SK-N-DZ (cell line): ENCODE measurements at regions not wholly inside any gene's neighbourhood (a gene's known extent, or its start where the extent isn't known, plus 50 kb on each side); places are given as distances from the start of the nearest gene placed in this dataset.
"Not testable (repeated sequence)": the region's sequence is repeated elsewhere in the genome, so short reads cannot be mapped to it uniquely, and the experiment has no call there.

ENCODE experiments used
- DNase-seq: peaks from one replicate; pipeline ENCODE4 v3.0.0-alpha.2; 2015; ENCODE audit warnings: low spot score

GRCh38 chr14:19052977-19053376 is 85.7 kb downstream of the POTEM start:
- not testable (repeated sequence) for DNase-seq

DNA sequence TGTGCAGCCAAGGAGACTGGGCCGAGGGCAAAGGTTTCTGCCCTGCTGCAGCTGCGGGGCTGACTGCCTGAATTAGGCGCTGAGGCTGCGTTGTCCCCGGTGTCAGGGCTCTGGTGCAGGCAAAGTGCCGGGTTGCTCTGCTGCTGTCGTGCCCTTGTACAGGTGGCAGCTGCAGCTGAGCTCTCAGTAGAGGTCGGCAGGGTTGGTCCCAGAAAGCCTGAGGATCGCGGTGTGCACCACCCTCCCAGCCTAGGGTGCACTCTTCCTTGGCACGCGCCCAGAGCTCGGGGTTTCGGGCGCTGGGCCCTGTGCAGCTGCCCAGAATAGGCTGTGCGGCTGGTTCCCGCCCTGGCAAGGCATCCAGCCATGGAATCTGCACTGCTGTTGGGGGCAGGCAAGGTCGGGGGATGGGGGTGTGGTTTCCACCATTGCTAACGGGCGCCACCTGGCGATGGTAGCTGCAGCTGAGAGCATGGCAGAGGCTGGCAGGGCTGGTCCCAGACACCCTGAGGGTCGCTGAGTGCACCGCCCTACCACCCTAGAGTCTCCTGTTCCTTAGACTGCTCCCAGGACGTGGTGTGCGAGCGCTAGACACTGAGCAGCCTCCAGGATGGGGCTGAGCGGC is 86.3 kb downstream of the POTEM start:
- DNase-seq, result not testable (repeated sequence)

- not testable (repeated sequence) for DNase-seq
Observed at GRCh38 chr14:19054108-19054721, 87.0 kb downstream of the POTEM start.

DNA sequence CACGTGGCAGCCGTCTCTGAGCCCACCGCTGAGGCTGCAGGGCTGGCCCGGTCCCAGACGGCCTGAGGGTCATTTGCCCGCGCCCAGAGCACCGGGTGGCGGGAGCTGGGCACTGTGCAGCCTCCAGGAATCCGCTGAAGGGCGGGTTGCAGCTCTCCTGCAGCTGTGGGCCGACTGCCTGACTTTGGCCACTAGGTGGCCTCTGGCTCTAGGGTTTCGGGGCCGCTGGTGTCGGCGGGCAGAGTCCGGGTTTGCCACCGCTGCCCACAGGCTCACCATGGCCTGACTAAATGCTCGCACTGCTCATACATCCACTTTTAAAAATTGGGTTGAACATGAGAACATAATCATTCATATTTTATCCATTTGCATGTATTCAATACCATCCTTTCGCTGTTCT is 87.7 kb downstream of the POTEM start:
- DNase-seq, result not testable (repeated sequence)

GRCh38 chr14:19059066-19059465 is 91.8 kb downstream of the POTEM start:
- not testable (repeated sequence) for DNase-seq

DNA sequence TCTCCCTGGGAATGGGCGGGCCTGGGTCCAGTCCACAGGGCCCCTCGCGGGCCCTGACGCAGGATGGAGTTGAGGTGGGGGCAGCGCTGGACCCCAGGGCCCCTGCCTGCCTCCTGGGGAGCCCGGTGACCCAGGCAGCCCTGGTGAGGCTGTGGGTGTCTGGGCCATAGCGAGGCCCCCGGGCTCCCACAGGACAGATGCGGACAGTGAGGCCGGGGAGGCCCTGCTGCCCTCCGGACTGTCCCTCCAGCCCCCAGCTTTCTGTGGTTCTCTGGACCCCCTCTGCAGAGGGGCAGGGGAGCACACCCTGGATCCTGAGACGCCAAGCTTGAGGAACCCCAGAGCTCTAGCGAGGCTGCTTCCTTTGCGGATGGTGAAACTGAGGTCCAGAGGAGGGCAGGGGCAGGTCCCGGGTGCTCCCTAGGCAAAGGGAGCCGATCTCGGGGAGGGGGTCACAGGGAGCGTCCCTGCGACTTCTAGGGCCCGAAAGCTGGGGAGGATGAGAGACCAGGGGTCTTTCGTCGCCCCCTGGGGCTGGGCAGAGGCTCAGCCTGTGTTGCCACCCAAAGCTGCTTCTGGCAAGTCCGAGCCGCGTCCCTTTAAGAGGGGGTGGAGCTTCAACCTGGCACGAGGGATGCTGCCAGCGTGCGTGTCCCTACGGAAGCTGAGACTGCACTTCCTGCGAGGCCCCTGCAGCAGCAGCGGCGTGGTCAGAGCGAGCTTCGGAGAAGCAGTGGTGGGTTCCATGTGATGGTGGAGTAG is 94.6 kb downstream of the POTEM start:
- DNase-seq, result not testable (repeated sequence)

DNA sequence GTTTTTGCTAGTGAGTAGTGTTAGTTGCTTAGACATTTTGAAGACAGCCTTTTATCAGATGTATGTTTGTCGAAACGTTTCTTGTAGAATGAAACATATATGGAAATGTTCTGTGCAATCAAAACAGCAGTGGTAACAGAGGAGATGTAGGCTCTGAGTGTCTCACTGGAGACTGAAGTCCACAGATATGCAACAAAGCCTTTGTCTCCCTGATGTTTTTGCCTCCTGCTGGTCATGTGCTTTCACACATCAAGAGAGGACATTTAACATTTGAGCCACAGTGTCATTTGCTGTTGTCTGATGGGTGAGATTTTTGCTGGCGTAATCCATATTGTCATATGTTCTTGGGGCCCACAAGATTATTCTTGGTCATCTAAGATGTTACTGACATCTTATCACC is 101.7 kb downstream of the POTEM start:
- not testable (repeated sequence) for DNase-seq

DNA sequence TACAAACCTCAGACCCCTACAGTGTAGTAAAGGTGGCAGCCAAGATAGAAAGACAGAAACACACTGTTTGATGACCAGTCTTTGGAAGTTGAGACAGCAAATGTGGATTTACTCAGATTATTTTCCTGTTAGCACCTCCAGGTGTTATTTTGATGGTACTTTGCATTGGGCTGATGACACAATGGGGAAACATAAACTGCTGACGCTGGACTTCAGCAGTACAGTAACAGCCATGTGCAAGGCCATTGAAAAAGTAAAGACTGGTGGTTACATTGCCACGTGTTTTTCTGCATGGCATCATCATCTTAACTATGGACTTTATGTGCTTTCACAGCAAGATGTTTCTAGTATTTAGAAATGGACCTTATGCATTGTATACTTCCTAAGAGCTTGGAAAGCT is 105.3 kb downstream of the POTEM start:
- not testable (repeated sequence) for DNase-seq

DNA sequence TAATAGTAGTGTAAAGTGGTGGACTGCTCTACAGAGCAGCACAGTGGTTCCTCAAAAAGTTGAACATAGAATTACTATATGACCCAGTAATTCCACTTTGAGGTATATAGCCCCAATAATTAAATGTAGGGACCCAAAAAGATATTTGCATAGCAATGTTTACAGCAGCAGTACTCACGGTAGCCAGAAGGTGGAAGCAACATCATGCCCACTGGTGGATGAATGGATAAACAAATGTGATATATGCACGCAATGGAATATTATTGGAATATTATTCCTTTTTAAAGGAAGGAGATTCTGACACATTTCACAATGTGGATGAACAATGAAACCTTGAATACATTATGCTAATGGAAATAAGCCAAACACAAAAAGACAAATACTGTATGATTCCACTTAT is 121.4 kb downstream of the POTEM start:
- DNase-seq, result not testable (repeated sequence)

GRCh38 chr14:19093227-19093626 is 126.0 kb downstream of the POTEM start:
- not testable (repeated sequence) for DNase-seq

- DNase-seq, result not testable (repeated sequence)
Observed at GRCh38 chr14:19094731-19095130, 127.5 kb downstream of the POTEM start.

DNA sequence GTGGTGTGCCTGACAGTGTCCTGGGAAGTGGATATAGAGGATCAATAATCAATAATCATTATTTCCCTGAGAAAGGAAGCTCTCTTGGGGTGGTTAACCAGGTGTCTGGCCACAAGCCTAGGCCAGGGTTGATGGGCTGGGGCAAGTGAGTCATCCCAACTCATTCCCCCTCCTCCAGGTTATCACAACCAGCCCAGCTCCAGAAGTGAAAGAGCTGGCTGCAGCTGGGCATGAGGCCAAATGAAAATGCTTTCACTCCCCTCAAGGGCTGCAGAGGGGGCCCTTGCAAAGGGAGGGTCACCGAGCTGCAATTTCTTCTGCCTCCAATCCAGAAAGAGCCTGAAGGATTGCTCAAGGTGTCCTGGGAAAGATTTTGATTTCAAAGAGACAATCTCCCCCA is 127.9 kb downstream of the POTEM start:
- not testable (repeated sequence) for DNase-seq

DNA sequence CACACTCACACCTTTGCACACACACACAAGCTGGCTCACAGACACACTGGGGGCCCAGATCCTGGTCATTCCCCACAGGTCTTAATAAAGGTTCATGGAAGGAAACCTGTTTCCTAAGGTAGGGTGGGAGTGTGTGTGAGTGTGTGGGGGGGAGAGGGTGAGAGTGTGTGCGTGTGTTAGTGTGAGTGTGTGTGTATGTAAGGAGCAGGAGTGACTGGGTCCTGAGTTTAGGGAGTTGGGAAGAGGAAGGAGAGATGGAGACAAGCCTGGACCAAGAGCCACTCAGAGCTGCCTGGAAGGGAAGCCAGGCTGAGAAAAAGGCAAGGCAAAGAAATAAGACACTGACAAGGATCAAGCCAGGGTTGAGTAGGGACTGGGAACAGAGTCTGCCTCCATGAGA is 129.2 kb downstream of the POTEM start:
- DNase-seq, result not testable (repeated sequence)

GRCh38 chr14:19096876-19097275 is 129.6 kb downstream of the POTEM start:
- DNase-seq, result not testable (repeated sequence)

DNA sequence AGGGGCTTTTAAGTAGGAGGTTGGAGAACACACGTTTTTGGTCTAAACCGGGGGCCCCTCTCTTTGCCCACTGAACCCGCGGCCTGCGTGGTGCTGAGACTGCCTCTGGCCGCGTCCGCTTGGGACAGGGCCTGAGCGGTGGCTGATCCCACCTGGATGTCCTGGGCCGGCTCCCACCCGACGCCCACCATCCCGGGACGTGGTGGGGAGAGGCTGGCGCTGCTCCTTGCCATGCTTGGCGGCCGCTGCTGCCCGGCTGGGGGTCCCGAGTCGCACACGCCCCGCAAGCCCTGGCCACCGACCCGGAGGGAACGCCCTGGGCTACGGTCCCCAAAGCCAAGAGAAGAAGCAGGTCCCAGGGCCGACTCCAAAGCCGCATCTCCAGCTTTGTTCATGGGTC is 130.1 kb downstream of the POTEM start:
- not testable (repeated sequence) for DNase-seq

DNA sequence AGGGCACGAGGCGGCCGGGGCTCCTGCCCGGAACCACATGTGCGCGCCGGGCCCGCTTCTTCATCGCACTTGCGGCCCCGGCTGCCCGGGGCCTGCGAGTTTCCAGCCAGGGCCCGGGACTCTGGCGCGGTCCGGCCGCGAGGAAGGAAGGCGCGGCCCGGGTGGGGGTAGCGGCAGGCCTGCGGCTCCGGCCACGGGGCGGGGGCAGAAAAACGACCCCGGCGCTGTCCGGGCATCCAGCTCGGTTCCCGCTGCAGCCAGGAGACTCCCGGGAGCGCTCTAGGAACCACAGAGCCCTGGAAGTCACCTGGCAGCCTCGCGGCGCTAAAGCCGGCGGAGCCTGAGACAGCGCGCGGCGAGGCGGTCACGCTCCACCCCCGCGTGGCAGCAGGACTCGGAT is 130.5 kb downstream of the POTEM start:
- not testable (repeated sequence) for DNase-seq

- not testable (repeated sequence) for DNase-seq
Observed at GRCh38 chr14:19098230-19098629, 131.0 kb downstream of the POTEM start.

GRCh38 chr14:19098732-19099131 is 131.5 kb downstream of the POTEM start:
- not testable (repeated sequence) for DNase-seq

GRCh38 chr14:19099336-19099735 is 132.1 kb downstream of the POTEM start:
- DNase-seq, result not testable (repeated sequence)

GRCh38 chr14:19099939-19100338 is 132.7 kb downstream of the POTEM start:
- DNase-seq, result not testable (repeated sequence)

DNA sequence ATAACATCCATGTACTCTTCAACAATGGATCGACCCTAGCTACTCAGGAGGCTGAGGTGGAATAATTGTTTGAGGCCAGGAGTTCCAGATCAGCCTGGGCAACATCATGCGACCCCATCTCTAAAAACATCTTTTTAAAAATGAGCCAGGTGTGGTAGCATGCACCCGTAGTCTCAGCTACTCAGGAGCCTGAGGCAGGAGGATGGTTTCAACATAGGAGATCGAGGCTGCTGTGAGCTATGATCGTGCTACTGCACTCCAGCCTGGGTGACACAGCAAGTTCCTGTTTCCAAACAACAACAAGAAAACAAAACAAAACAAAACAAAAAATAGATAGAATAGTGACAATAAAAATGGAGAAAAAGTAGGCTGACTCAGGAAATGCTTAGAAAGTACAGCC is 138.3 kb downstream of the POTEM start:
- not testable (repeated sequence) for DNase-seq

GRCh38 chr14:19109887-19110286 is 142.7 kb downstream of the POTEM start:
- DNase-seq, result not testable (repeated sequence)

DNA sequence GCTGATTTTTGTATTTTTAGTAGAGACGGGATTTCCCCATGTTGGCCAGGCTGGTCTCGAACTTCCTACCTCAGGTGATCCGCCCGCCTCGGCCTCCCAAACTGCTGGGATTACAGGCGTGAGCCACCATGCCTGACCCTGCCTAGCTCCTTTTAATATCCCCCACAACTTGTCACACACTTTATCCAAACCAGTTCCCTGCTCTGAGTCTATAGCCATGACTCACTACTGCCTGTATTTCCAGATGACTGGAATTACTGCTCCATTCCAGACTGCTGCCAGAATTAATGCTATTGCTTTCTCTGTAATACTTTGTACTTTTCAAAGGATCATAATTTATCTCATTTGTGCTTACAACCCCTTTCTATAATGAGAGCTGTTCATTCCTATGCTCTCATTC is 153.1 kb downstream of the POTEM start:
- DNase-seq, result not testable (repeated sequence)
